HepG2 (cell line): ENCODE measurements at regions not wholly inside any gene's neighbourhood (a gene's known extent, or its start where the extent isn't known, plus 50 kb on each side); places are given as distances from the start of the nearest gene placed in this dataset.

ENCODE experiments used
- ATAC-seq: fragments of 200-7000 bp; cut with Tn5 transposase; 3 replicates; pipeline ENCODE4 v1.9.1; 2020; ENCODE audit warnings: mild to moderate bottlenecking, moderate library complexity
- BruUV-seq: library from RNA; stranded (reverse); fragments of 400-500 nt; replicated peaks from 2 replicates; lab custom pipeline; 2021; lab: Mats Ljungman, UMichigan
- CTCF ChIA-PET: fragments of 300-600 bp; formaldehyde crosslinking; extraction: SDS; loops from one replicate; lab custom pipeline; 2021; ENCODE audit warnings: low total read pairs, inconsistent platforms, low intra/inter-chr PET ratio; lab: Yijun Ruan, JAX
- POLR2A ChIA-PET: fragments of 350-600 bp; sonication (Branson Sonifier 250); formaldehyde crosslinking; loops from one replicate; lab custom pipeline; 2020; ENCODE audit warnings: antibody characterized with exemption, inconsistent platforms; lab: Yijun Ruan, JAX
- DNase-seq: peaks from one replicate; pipeline ENCODE4 v3.0.0-alpha.2; 2015; ENCODE audit warnings: low spot score
- FAIRE-seq: peaks from 3 replicates; lab custom pipeline; 2011; peaks lifted over from hg19 to GRCh38; lab: Jason Lieb, UNC
- H2AFZ ChIP-seq: one replicate; pipeline ENCODE4 v1.6.1; 2011; ENCODE audit warnings: low read length, inconsistent platforms
- H3K27ac ChIP-seq: fragments of 300-600 bp; 3 replicates; pipeline ENCODE4 v1.8.0; 2011; ENCODE audit warnings: mixed run types, mild to moderate bottlenecking, mixed read lengths, low read length, inconsistent platforms; ENCODE audit not compliant: insufficient read depth; ENCODE audit errors: extremely low read length
- H3K27me3 ChIP-seq, 2 experiments: fragments of 200-600 bp in 1 of 2; 2 replicates in 1 of 2; 3 replicates in 1 of 2; pipeline versions ENCODE4 v1.6.0 to v1.8.0; 2011; ENCODE audit warnings: low read length in 2 of 2, mild to moderate bottlenecking in 2 of 2, moderate library complexity in 2 of 2, inconsistent platforms in 1 of 2; ENCODE audit not compliant: insufficient read depth in 2 of 2, control insufficient read depth in 1 of 2
- H3K36me3 ChIP-seq, 2 experiments: fragments of 200-600 bp in 1 of 2; replicated peaks in 1 of 2; 2 replicates in 1 of 2; 3 replicates in 1 of 2; pipeline versions ENCODE4 v1.5.1 to v1.8.0; 2011; ENCODE audit warnings: low read length in 2 of 2, inconsistent platforms in 1 of 2; ENCODE audit not compliant: insufficient read depth in 2 of 2, control insufficient read depth in 1 of 2
- H3K4me1 ChIP-seq: 2 replicates; pipeline ENCODE4 v1.5.1; 2012; ENCODE audit warnings: low read length, inconsistent platforms; ENCODE audit not compliant: insufficient read depth
- H3K4me2 ChIP-seq: 2 replicates; pipeline ENCODE4 v1.6.0; 2011; ENCODE audit warnings: low read depth, low read length, inconsistent platforms
- H3K4me3 ChIP-seq, 3 experiments: fragments of 200-600 bp in 1 of 3; sonication (generic), shearing (Covaris generic) in 1 of 3; replicated peaks in 1 of 3; 2 replicates each; pipeline ENCODE4 v1.5.1; 2011 to 2016; ENCODE audit warnings: low read length in 3 of 3, inconsistent platforms in 2 of 3, low read depth in 2 of 3, mild to moderate bottlenecking in 2 of 3, control low read depth in 1 of 3, mixed read lengths in 1 of 3; ENCODE audit not compliant: insufficient read depth in 1 of 3
- H3K79me2 ChIP-seq: one replicate; pipeline ENCODE4 v1.6.1; 2011; ENCODE audit warnings: low read length, inconsistent platforms; ENCODE audit not compliant: insufficient read depth
- H3K9ac ChIP-seq: 2 replicates; pipeline ENCODE4 v1.6.0; 2011; ENCODE audit warnings: mild to moderate bottlenecking, low read depth, low read length, inconsistent platforms; ENCODE audit not compliant: insufficient read depth
- H3K9me3 ChIP-seq: 2 replicates; pipeline ENCODE4 v1.5.1; 2012; ENCODE audit warnings: mild to moderate bottlenecking, low read length
- H4K20me1 ChIP-seq: 2 replicates; pipeline ENCODE4 v1.6.0; 2011; ENCODE audit warnings: inconsistent platforms, mild to moderate bottlenecking, low read length, moderate library complexity; ENCODE audit not compliant: insufficient read depth
- CCAR2 ChIP-seq: fragments of 200-400 bp; formaldehyde crosslinking; optimal IDR thresholded peaks from 2 replicates; pipeline ENCODE3; 2018; ENCODE audit warnings: low read depth, mild to moderate bottlenecking, low read length, moderate library complexity
- CENPT ChIP-seq: sonication (generic); formaldehyde crosslinking; IDR thresholded peaks from 2 replicates; pipeline ENCODE4 v1.8.0; 2022; ENCODE audit warnings: low read depth, mild to moderate bottlenecking, moderate library complexity, missing genetic modification reagents
- ETV6 ChIP-seq: sonication (generic); formaldehyde crosslinking; conservative IDR thresholded peaks from 2 replicates; pipeline ENCODE4 v1.4.0; 2020; ENCODE audit warnings: missing genetic modification reagents
- ISL2 ChIP-seq: sonication (generic); formaldehyde crosslinking; IDR thresholded peaks from 2 replicates; pipeline ENCODE4 v1.5.0; 2020; ENCODE audit warnings: missing genetic modification reagents
- KLF6 ChIP-seq: IDR thresholded peaks from 2 replicates; pipeline ENCODE4 v1.8.0; 2016; ENCODE audit warnings: missing biosample characterization, missing genetic modification reagents
- MED1 ChIP-seq: sonication (generic); formaldehyde crosslinking; IDR thresholded peaks from 2 replicates; pipeline ENCODE4 v1.4.0; 2020; ENCODE audit warnings: missing genetic modification reagents
- ZFX ChIP-seq: sonication (generic); formaldehyde crosslinking; IDR thresholded peaks from 2 replicates; pipeline ENCODE4 v1.4.0; 2020; ENCODE audit warnings: mild to moderate bottlenecking, low read depth, missing genetic modification reagents, moderate library complexity
- ZNF451 ChIP-seq: sonication (generic); formaldehyde crosslinking; IDR thresholded peaks from 2 replicates; pipeline ENCODE4 v1.5.0; 2020; ENCODE audit warnings: mild to moderate bottlenecking, missing genetic modification reagents
- ZNF530 ChIP-seq: sonication (generic); formaldehyde crosslinking; IDR thresholded peaks from 2 replicates; pipeline ENCODE4 v1.5.0; 2020; ENCODE audit warnings: low read depth, mild to moderate bottlenecking, missing genetic modification reagents
- ZNF772 ChIP-seq: sonication (generic); formaldehyde crosslinking; IDR thresholded peaks from 2 replicates; pipeline ENCODE4 v1.5.0; 2020; ENCODE audit warnings: mild to moderate bottlenecking, missing genetic modification reagents
- ZNF780A ChIP-seq: sonication (generic); formaldehyde crosslinking; IDR thresholded peaks from 2 replicates; pipeline ENCODE4 v1.8.0; 2022; ENCODE audit warnings: mild to moderate bottlenecking, missing genetic modification reagents, moderate library complexity
- ZNF788 ChIP-seq: sonication (generic); formaldehyde crosslinking; IDR thresholded peaks from 2 replicates; pipeline ENCODE4 v1.5.0; 2020; ENCODE audit warnings: mild to moderate bottlenecking, missing genetic modification reagents, borderline replicate concordance
- ZSCAN12 ChIP-seq: sonication (generic); formaldehyde crosslinking; IDR thresholded peaks from 2 replicates; pipeline ENCODE4 v1.9.0; 2021; ENCODE audit warnings: mild to moderate bottlenecking, missing genetic modification reagents
- WGBS: methylation state at CpG from one replicate; pipeline ENCODE4 v1.1.6; 2017; ENCODE audit warnings: low lambda C conversion rate; 5-methylcytosine and 5-hydroxymethylcytosine counted together
- in situ Hi-C: cut with HindIII; loops from 2 replicates; pipeline ENCODE4 v1.10.0; 2017; ENCODE audit warnings: low pct_unique_long_range_greater_than_20kb; ENCODE audit not compliant: extremely low pct_ligation_motif_present
- intact Hi-C: fragments of 100-400 bp; cut with micrococcal nuclease; formaldehyde crosslinking; loops from one replicate; pipeline ENCODE4 v1.10.0; 2022; ENCODE audit not compliant: unreplicated experiment
- TF ChIP-seq, protein P1 (sequence below): sonication (generic); formaldehyde crosslinking; IDR thresholded peaks from 2 replicates; pipeline ENCODE4 v1.8.0; 2022; ENCODE audit warnings: mild to moderate bottlenecking, missing genetic modification reagents, moderate library complexity
- TF ChIP-seq, protein P2 (sequence below): sonication (generic); formaldehyde crosslinking; IDR thresholded peaks from 2 replicates; pipeline ENCODE4 v1.4.0; 2020; ENCODE audit warnings: low read depth, missing genetic modification reagents
- TF ChIP-seq, protein P3 (sequence below): fragments of 450-650 bp; IDR thresholded peaks from 2 replicates; pipeline ENCODE4 v1.6.1; 2016

DNA sequence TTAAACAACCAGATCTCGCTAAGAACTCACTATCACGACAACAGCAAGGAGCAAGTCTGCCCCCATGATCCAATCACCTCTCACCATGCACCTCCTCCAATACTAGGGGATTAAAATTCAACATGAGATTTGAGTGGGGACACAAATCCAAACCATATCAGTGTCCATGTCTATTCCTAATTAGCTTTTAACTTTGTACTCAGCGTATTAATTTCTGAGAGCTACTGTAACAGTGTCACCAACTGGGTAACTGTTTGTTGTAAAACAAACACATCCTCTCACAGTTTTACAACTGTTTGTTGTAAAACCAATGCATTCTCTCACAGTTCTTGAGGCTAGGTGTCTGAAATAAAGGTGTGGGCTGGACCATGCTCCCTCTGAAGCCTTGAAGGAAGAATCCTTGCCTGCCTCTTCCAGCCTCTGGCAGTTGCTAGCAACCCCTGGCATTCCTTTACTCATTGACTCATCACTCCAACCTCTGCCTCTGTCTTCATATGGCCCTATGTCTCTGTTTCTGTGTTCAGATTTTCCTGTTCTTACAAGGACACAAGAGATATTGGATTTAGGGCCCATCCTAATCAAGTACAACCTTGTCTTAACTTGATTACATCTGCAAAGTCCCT lies 121.2 kb downstream of the LTN1 start:
- H3K27me3 ChIP-seq = no peaks in the 10 kb centered on the region
- intact Hi-C loops (no loop called here), in situ Hi-C loops (no loop called here)
- ATAC-seq (no peak), DNase-seq (no peak), FAIRE-seq (no peak)
- no TSS peak for BruUV-seq
- no peak overlapping the region for H3K27ac ChIP-seq
- H3K4me2 ChIP-seq = no peak overlapping the region
- POLR2A ChIA-PET = no interaction called here
- H3K36me3 ChIP-seq = peaks cover 7 to 24% of the 10 kb centered on the region in 2 experiments; a peak in 4 of 5 replicates
- WGBS = 96% methylated on average over 3 of the region's 3 CpGs
- no peaks in the 10 kb centered on the region for H3K9me3 ChIP-seq
- H3K4me3 ChIP-seq = no peak overlapping the region
- TF ChIP-seq, protein P1, sequence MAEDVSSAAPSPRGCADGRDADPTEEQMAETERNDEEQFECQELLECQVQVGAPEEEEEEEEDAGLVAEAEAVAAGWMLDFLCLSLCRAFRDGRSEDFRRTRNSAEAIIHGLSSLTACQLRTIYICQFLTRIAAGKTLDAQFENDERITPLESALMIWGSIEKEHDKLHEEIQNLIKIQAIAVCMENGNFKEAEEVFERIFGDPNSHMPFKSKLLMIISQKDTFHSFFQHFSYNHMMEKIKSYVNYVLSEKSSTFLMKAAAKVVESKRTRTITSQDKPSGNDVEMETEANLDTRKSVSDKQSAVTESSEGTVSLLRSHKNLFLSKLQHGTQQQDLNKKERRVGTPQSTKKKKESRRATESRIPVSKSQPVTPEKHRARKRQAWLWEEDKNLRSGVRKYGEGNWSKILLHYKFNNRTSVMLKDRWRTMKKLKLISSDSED (CRISPR knock-in tag) = no peak
- TF ChIP-seq MED1 = no peak
- TF ChIP-seq KLF6 (CRISPR knock-in tag) = no peak
- no peak for TF ChIP-seq ZNF772
- TF ChIP-seq, protein P2, sequence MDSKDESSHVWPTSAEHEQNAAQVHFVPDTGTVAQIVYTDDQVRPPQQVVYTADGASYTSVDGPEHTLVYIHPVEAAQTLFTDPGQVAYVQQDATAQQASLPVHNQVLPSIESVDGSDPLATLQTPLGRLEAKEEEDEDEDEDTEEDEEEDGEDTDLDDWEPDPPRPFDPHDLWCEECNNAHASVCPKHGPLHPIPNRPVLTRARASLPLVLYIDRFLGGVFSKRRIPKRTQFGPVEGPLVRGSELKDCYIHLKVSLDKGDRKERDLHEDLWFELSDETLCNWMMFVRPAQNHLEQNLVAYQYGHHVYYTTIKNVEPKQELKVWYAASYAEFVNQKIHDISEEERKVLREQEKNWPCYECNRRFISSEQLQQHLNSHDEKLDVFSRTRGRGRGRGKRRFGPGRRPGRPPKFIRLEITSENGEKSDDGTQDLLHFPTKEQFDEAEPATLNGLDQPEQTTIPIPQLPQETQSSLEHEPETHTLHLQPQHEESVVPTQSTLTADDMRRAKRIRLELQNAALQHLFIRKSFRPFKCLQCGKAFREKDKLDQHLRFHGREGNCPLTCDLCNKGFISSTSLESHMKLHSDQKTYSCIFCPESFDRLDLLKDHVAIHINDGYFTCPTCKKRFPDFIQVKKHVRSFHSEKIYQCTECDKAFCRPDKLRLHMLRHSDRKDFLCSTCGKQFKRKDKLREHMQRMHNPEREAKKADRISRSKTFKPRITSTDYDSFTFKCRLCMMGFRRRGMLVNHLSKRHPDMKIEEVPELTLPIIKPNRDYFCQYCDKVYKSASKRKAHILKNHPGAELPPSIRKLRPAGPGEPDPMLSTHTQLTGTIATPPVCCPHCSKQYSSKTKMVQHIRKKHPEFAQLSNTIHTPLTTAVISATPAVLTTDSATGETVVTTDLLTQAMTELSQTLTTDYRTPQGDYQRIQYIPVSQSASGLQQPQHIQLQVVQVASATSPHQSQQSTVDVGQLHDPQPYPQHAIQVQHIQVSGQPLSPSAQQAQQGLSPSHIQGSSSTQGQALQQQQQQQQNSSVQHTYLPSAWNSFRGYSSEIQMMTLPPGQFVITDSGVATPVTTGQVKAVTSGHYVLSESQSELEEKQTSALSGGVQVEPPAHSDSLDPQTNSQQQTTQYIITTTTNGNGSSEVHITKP = no peak
- TF ChIP-seq ZNF451 (CRISPR knock-in tag) = no peak
- TF ChIP-seq ISL2 (CRISPR knock-in tag) = no peak
- TF ChIP-seq, protein P3, sequence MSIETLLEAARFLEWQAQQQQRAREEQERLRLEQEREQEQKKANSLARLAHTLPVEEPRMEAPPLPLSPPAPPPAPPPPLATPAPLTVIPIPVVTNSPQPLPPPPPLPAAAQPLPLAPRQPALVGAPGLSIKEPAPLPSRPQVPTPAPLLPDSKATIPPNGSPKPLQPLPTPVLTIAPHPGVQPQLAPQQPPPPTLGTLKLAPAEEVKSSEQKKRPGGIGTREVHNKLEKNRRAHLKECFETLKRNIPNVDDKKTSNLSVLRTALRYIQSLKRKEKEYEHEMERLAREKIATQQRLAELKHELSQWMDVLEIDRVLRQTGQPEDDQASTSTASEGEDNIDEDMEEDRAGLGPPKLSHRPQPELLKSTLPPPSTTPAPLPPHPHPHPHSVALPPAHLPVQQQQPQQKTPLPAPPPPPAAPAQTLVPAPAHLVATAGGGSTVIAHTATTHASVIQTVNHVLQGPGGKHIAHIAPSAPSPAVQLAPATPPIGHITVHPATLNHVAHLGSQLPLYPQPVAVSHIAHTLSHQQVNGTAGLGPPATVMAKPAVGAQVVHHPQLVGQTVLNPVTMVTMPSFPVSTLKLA = no peak
- no peak for TF ChIP-seq ZSCAN12
- TF ChIP-seq ZNF788 (CRISPR knock-in tag) = no peak
- TF ChIP-seq ZNF780A (CRISPR knock-in tag) = no peak
- no peak for TF ChIP-seq ZNF530 (CRISPR knock-in tag)
- TF ChIP-seq CENPT (CRISPR knock-in tag) = no peak
- TF ChIP-seq ZFX = no peak
- TF ChIP-seq CCAR2 = no peak
- TF ChIP-seq ETV6 (CRISPR knock-in tag) = no peak
- H3K4me1 ChIP-seq = no peaks in the 10 kb centered on the region
- no peak overlapping the region for H2AFZ ChIP-seq
- CTCF ChIA-PET = no interaction called here
- no peaks in the 10 kb centered on the region for H3K79me2 ChIP-seq
- H3K9ac ChIP-seq = no peak overlapping the region
- no peaks in the 10 kb centered on the region for H4K20me1 ChIP-seq
